ENCODE measurements at regions not wholly inside any gene's neighbourhood (a gene's known extent, or its start where the extent isn't known, plus 50 kb on each side); places are given as distances from the start of the nearest gene placed in this dataset.

- TF ChIP-seq, protein P1, sequence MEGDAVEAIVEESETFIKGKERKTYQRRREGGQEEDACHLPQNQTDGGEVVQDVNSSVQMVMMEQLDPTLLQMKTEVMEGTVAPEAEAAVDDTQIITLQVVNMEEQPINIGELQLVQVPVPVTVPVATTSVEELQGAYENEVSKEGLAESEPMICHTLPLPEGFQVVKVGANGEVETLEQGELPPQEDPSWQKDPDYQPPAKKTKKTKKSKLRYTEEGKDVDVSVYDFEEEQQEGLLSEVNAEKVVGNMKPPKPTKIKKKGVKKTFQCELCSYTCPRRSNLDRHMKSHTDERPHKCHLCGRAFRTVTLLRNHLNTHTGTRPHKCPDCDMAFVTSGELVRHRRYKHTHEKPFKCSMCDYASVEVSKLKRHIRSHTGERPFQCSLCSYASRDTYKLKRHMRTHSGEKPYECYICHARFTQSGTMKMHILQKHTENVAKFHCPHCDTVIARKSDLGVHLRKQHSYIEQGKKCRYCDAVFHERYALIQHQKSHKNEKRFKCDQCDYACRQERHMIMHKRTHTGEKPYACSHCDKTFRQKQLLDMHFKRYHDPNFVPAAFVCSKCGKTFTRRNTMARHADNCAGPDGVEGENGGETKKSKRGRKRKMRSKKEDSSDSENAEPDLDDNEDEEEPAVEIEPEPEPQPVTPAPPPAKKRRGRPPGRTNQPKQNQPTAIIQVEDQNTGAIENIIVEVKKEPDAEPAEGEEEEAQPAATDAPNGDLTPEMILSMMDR (IDR thresholded peaks at IDR 0.05; ENCODE audit: control insufficient read depth, insufficient read depth, low read depth, low read length, missing control alignments): no peak
Observed at GRCh38 chr17:5783851-5784250, 199.5 kb upstream of the NLRP1 start.

DNA sequence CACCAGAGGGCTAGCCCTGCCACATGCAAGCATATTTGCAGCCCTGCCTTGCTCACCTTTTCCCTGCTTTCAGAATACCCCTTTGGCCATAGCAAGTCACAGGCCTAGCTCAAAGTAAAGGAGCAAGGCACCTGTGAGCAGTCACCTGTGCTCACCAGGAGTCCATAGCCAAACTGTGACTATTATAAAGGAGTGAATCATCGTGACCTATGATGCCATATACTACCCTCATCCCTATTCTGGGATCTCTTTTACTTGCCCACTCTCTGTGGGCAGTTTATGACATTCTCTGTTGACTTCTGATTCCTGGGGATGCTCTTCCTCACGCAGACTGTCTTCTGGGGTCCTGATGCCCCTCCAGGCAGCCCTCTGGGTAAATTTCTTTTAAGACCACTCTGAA is 200.5 kb upstream of the NLRP1 start:
- DNase-seq (ENCODE audit: low read depth): no peak
- no peak overlapping the region for H3K4me3 ChIP-seq (ENCODE audit: control insufficient read depth, low read depth, low read length)
- TF ChIP-seq, protein P1 (IDR thresholded peaks at IDR 0.05; ENCODE audit: control insufficient read depth, insufficient read depth, low read depth, low read length, missing control alignments): no peak

More at GRCh38 chr17:5783851-5784250, 199.5 kb upstream of the NLRP1 start:
- no peak for DNase-seq (ENCODE audit: low read depth)
- no peak overlapping the region for H3K4me3 ChIP-seq (ENCODE audit: control insufficient read depth, low read depth, low read length)

DNA sequence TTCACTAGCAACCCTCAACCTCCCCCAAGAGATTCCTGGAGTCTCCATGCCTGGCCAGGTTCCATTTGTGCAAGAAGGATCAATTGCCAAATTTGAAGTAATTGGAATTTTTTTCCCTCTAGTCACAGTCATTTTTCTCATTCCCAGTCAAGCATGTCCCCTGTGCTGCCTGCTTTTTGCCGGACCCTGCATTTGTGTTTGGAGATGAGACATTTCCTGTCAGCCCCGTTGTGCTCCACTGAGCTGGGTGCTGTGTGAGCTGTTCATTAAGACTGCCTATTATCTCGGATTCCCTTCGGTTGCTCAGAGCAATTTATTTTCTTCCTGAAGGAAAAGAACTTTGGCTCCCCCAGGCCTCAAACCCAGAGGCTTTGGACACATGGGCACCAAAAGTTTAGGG is 201.0 kb upstream of the NLRP1 start:
- no peak for DNase-seq (ENCODE audit: low read depth)
- H3K4me3 ChIP-seq (ENCODE audit: control insufficient read depth, low read depth, low read length): no peak overlapping the region
- TF ChIP-seq, protein P1 (IDR thresholded peaks at IDR 0.05; ENCODE audit: control insufficient read depth, insufficient read depth, low read depth, low read length, missing control alignments): no peak

DNA sequence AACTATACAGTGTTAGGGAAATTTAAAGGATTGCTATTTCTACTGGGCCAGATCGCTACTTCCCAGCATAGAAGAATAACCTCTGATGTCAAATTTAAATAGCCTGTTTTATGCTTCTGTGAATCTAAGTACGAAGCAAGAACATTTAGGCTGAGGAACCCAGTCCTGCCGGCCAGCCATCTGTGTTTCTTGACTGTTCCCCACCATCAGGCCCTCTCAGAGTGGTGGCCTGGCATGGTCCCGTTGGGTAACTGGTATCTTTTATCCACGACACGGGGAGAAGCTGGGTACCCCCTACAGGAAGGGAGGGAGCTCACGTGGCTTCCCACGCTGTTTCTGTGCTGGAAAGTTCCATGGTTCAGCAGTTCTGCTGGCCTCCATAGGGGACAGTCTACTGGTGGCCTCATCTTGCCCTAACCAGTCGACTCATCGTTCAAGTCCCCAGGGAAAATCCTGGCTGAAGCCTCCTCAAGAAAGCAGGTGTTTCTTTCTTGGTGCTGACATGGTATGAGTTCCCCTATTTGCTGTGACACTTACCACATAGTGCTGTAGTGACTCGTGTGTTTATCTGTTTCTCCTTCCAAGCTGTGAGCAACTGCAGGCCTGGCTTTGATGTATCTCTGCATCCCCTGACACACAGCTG is 201.7 kb upstream of the NLRP1 start:
- TF ChIP-seq, protein P1 (IDR thresholded peaks at IDR 0.05; ENCODE audit: control insufficient read depth, insufficient read depth, low read depth, low read length, missing control alignments): no peak
- H3K4me3 ChIP-seq (ENCODE audit: control insufficient read depth, low read depth, low read length): no peak overlapping the region
- DNase-seq (ENCODE audit: low read depth): no peak

DNA sequence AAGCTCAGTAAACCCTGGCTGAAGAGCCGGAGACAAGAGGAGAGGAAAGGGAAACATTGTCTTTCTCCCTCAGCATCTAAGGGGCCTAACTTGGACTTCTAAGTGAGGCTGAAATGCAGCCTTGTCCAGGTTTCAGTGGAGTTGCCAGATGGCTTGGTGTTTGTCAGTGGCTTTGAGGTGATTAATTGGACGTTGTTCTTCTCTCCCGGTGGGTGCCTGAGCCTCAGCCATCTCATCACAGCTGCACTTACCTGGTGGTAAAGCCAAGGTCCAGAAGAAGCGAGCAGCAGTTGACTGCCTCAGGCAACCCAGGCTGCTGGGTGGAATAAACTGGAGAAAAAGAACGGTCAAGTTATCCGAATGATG is 202.2 kb upstream of the NLRP1 start:
- TF ChIP-seq, protein P1 (IDR thresholded peaks at IDR 0.05; ENCODE audit: control insufficient read depth, insufficient read depth, low read depth, low read length, missing control alignments): no peak
- no peak for DNase-seq (ENCODE audit: low read depth)
- H3K4me3 ChIP-seq (ENCODE audit: control insufficient read depth, low read depth, low read length): no peak overlapping the region

- DNase-seq (ENCODE audit: low read depth): no peak
- TF ChIP-seq, protein P1 (IDR thresholded peaks at IDR 0.05; ENCODE audit: control insufficient read depth, insufficient read depth, low read depth, low read length, missing control alignments): no peak
- no peak overlapping the region for H3K4me3 ChIP-seq (ENCODE audit: control insufficient read depth, low read depth, low read length)
Observed at GRCh38 chr17:5788266-5788900, 204.1 kb upstream of the NLRP1 start.
